PC-3 (cell line): ENCODE measurements at regions not wholly inside any gene's neighbourhood (a gene's known extent, or its start where the extent isn't known, plus 50 kb on each side); places are given as distances from the start of the nearest gene placed in this dataset.
A peak's percentile ranks its signal among the peaks of the same experiment; 100 is the strongest.

ENCODE experiments used
- ATAC-seq: fragments of 200-7000 bp; cut with Tn5 transposase; 2 replicates; pipeline ENCODE4 v1.9.1; 2020; ENCODE audit warnings: mild to moderate bottlenecking, moderate library complexity
- BruUV-seq: library from RNA; stranded (reverse); fragments of 400-500 nt; replicated peaks from 2 replicates; lab custom pipeline; 2021; lab: Mats Ljungman, UMichigan
- CTCF ChIA-PET: fragments of 300-600 bp; sonication (Branson Sonifier 250); formaldehyde crosslinking; loops from one replicate; lab custom pipeline; 2022; ENCODE audit warnings: antibody characterized with exemption; lab: Charles Lee
- POLR2A ChIA-PET: fragments of 300-600 bp; sonication (Branson Sonifier 250); formaldehyde crosslinking; loops from one replicate; lab custom pipeline; 2022; ENCODE audit warnings: antibody characterized with exemption; ENCODE audit not compliant: unreplicated experiment; lab: Charles Lee
- DNase-seq: peaks from one replicate; pipeline ENCODE4 v3.0.0-alpha.2; 2015
- H2AFZ ChIP-seq: fragments of 300-600 bp; sonication (generic); 2 replicates; pipeline ENCODE4 v1.6.0; 2016; ENCODE audit warnings: antibody characterized with exemption, low read length
- H3F3A ChIP-seq: fragments of 300-600 bp; sonication (generic); one replicate; pipeline ENCODE4 v1.6.0; 2017; ENCODE audit warnings: antibody characterized with exemption, low read length, control low read depth, mild to moderate bottlenecking; ENCODE audit not compliant: unreplicated experiment
- H3K27ac ChIP-seq: fragments of 300-600 bp; sonication (generic); 2 replicates; pipeline ENCODE4 v1.5.1; 2016; ENCODE audit warnings: mild to moderate bottlenecking, low read length
- H3K27me3 ChIP-seq: fragments of 300-600 bp; sonication (generic); 2 replicates; pipeline ENCODE4 v1.6.1; 2016; ENCODE audit warnings: low read length, mixed read lengths
- H3K36me3 ChIP-seq: fragments of 300-600 bp; sonication (generic); 2 replicates; pipeline ENCODE4 v1.6.1; 2016; ENCODE audit warnings: low read depth, mixed run types, low read length, mixed read lengths
- H3K4me1 ChIP-seq: fragments of 300-600 bp; sonication (generic); 2 replicates; pipeline ENCODE4 v1.5.1; 2016; ENCODE audit warnings: low read length; ENCODE audit not compliant: insufficient read depth
- H3K4me2 ChIP-seq: fragments of 300-600 bp; sonication (generic); 2 replicates; pipeline ENCODE4 v1.6.0; 2016; ENCODE audit warnings: low read length
- H3K4me3 ChIP-seq: fragments of 300-600 bp; sonication (generic); 2 replicates; pipeline ENCODE4 v1.5.1; 2016; ENCODE audit warnings: mild to moderate bottlenecking, low read length, mixed read lengths
- H3K79me2 ChIP-seq: fragments of 300-600 bp; sonication (generic); 2 replicates; pipeline ENCODE4 v1.6.1; 2017; ENCODE audit warnings: low read length, mixed read lengths
- H3K9ac ChIP-seq: fragments of 300-600 bp; sonication (generic); 2 replicates; pipeline ENCODE4 v1.6.0; 2016; ENCODE audit warnings: mild to moderate bottlenecking, low read length
- H3K9me2 ChIP-seq: fragments of 300-600 bp; sonication (generic); replicated peaks from 2 replicates; pipeline ENCODE4 v1.6.1; 2016; ENCODE audit warnings: mixed run types, low read length, mixed read lengths
- H3K9me3 ChIP-seq: fragments of 300-600 bp; sonication (generic); 2 replicates; pipeline ENCODE4 v1.6.1; 2016; ENCODE audit warnings: low read length, mixed read lengths
- H4K20me1 ChIP-seq: fragments of 300-600 bp; sonication (generic); 2 replicates; pipeline ENCODE4 v1.6.1; 2016; ENCODE audit warnings: low read length, mixed read lengths
- CTCF ChIP-seq: fragments of 300-600 bp; sonication (generic); conservative IDR thresholded peaks from 2 replicates; pipeline ENCODE4 v1.5.1; 2017; ENCODE audit warnings: antibody characterized with exemption, low read depth, mild to moderate bottlenecking, low read length
- EZH2 ChIP-seq: fragments of 300-600 bp; sonication (generic); IDR thresholded peaks from one replicate; pipeline ENCODE4 v1.6.1; 2017; ENCODE audit warnings: antibody characterized with exemption, mild to moderate bottlenecking, low read length; ENCODE audit not compliant: unreplicated experiment
- EZH2phosphoT487 ChIP-seq: fragments of 300-600 bp; sonication (generic); IDR thresholded peaks from 2 replicates; pipeline ENCODE4 v1.6.1; 2018; ENCODE audit warnings: mild to moderate bottlenecking, antibody characterized with exemption, low read length, borderline replicate concordance
- intact Hi-C: fragments of 100-400 bp; cut with micrococcal nuclease; formaldehyde crosslinking; loops from 2 replicates; pipeline ENCODE4 v1.9.0; 2023

- TF ChIP-seq CTCF, result peak; percentile 55
- TF ChIP-seq EZH2phosphoT487, result no peak
- TF ChIP-seq EZH2, result no peak
- no peak overlapping the region for H3K4me3 ChIP-seq
- H4K20me1 ChIP-seq, result no peaks in the 10 kb centered on the region
- no peak overlapping the region for H3K27ac ChIP-seq
- H3K79me2 ChIP-seq, result no peaks in the 10 kb centered on the region
- H2AFZ ChIP-seq, result no peak overlapping the region
- H3K4me1 ChIP-seq, result peaks cover 7% of the 10 kb centered on the region; the same call in 1 of the 2 replicates
- no peaks in the 10 kb centered on the region for H3K9me2 ChIP-seq
- H3F3A ChIP-seq, result no peaks in the 10 kb centered on the region
- DNase-seq (peak; percentile 19), ATAC-seq (no peak)
- H3K27me3 ChIP-seq, result no peaks in the 10 kb centered on the region
- H3K9me3 ChIP-seq, result no peaks in the 10 kb centered on the region
- no peak overlapping the region for H3K9ac ChIP-seq
- intact Hi-C loops, result loop anchor here (1.0 to 2.0 kb wide), 3 partner anchors 235 to 534 kb away; partner anchors contain the start of gene PRDM9
- no peak overlapping the region for H3K4me2 ChIP-seq
- POLR2A ChIA-PET, result no interaction called here
- CTCF ChIA-PET, result no interaction called here
- no TSS peak for BruUV-seq
- no peaks in the 10 kb centered on the region for H3K36me3 ChIP-seq
Observed at GRCh38 chr5:23742701-23743100, 235.3 kb downstream of the PRDM9 start.

- Histone ChIP-seq H3K9ac (no peak overlapping the region), H3F3A (no peaks in the 10 kb centered on the region), H4K20me1 (no peaks in the 10 kb centered on the region), H3K36me3 (no peaks in the 10 kb centered on the region), H3K4me2 (no peak overlapping the region), H3K27ac (no peak overlapping the region), H2AFZ (no peak overlapping the region), H3K9me2 (no peaks in the 10 kb centered on the region), H3K27me3 (no peaks in the 10 kb centered on the region), H3K79me2 (no peaks in the 10 kb centered on the region), H3K4me1 (no peaks in the 10 kb centered on the region), H3K9me3 (0 out of 2 replicates have a peak, but pooled peaks cover 4% of the 10 kb centered on the region), H3K4me3 (no peak overlapping the region)
- intact Hi-C loops, result no loop called here
- no peak for TF ChIP-seq CTCF
- no peak for TF ChIP-seq EZH2phosphoT487
- no peak for TF ChIP-seq EZH2
- DNase-seq (no peak), ATAC-seq (no peak)
- ChIA-PET POLR2A (no interaction called here), CTCF (no interaction called here)
- no TSS peak for BruUV-seq
Observed at GRCh38 chr5:23755906-23756305, 248.5 kb downstream of the PRDM9 start.

GRCh38 chr5:23756779-23757178 is 249.4 kb downstream of the PRDM9 start:
- ChIA-PET POLR2A (no interaction called here), CTCF (no interaction called here)
- DNase-seq (no peak), ATAC-seq (no peak)
- intact Hi-C loops, result no loop called here
- Histone ChIP-seq H3K9me3 (no peaks in the 10 kb centered on the region), H4K20me1 (no peaks in the 10 kb centered on the region), H3K4me1 (no peaks in the 10 kb centered on the region), H3K9ac (no peak overlapping the region), H3K4me2 (no peak overlapping the region), H3K27ac (no peak overlapping the region), H3K9me2 (no peaks in the 10 kb centered on the region), H3K4me3 (no peak overlapping the region), H3K27me3 (no peaks in the 10 kb centered on the region), H3K79me2 (no peaks in the 10 kb centered on the region), H3K36me3 (no peaks in the 10 kb centered on the region), H3F3A (no peaks in the 10 kb centered on the region), H2AFZ (no peak overlapping the region)
- no TSS peak for BruUV-seq
- TF ChIP-seq CTCF (no peak), EZH2 (no peak), EZH2phosphoT487 (no peak)
